ENCODE measurements at regions not wholly inside any gene's neighbourhood (a gene's known extent, or its start where the extent isn't known, plus 50 kb on each side); places are given as distances from the start of the nearest gene placed in this dataset.

- FAIRE-seq, result no peak
- TF ChIP-seq CTCF (IDR thresholded peaks at IDR 0.05; ENCODE audit: insufficient read depth, low read length, severe bottlenecking), result no peak
- Histone ChIP-seq H3K4me3 (ENCODE audit: low read depth, low read length) (no peak overlapping the region), H3K27me3 (ENCODE audit: control insufficient read depth, insufficient read depth, low read length) (no peaks in the 10 kb centered on the region), H3K36me3 (ENCODE audit: control insufficient read depth, insufficient read depth, low read length) (no peaks in the 10 kb centered on the region)
- DNase-seq (ENCODE audit: low read depth), result peak; percentile 15
Observed at GRCh38 chr13:105343134-105343806, 1192.2 kb downstream of the EFNB2 start.

GRCh38 chr13:105342281-105342820 lies 1193.1 kb downstream of the EFNB2 start:
- Histone ChIP-seq H3K4me3 (ENCODE audit: low read depth, low read length) (no peak overlapping the region), H3K36me3 (ENCODE audit: control insufficient read depth, insufficient read depth, low read length) (no peaks in the 10 kb centered on the region), H3K27me3 (ENCODE audit: control insufficient read depth, insufficient read depth, low read length) (no peaks in the 10 kb centered on the region)
- no peak for TF ChIP-seq CTCF (IDR thresholded peaks at IDR 0.05; ENCODE audit: insufficient read depth, low read length, severe bottlenecking)
- FAIRE-seq (no peak), DNase-seq (ENCODE audit: low read depth) (no peak)

- Histone ChIP-seq H3K36me3 (ENCODE audit: control insufficient read depth, insufficient read depth, low read length) (no peaks in the 10 kb centered on the region), H3K4me3 (ENCODE audit: low read depth, low read length) (no peak overlapping the region), H3K27me3 (ENCODE audit: control insufficient read depth, insufficient read depth, low read length) (no peaks in the 10 kb centered on the region)
- TF ChIP-seq CTCF (IDR thresholded peaks at IDR 0.05; ENCODE audit: insufficient read depth, low read length, severe bottlenecking), result no peak
- no peak for FAIRE-seq
- no peak for DNase-seq (ENCODE audit: low read depth)
Observed at GRCh38 chr13:105341758-105342157, 1193.7 kb downstream of the EFNB2 start.

- no peak for TF ChIP-seq CTCF (IDR thresholded peaks at IDR 0.05; ENCODE audit: insufficient read depth, low read length, severe bottlenecking)
- FAIRE-seq (no peak), DNase-seq (ENCODE audit: low read depth) (no peak)
- H3K36me3 ChIP-seq (ENCODE audit: control insufficient read depth, insufficient read depth, low read length), result no peaks in the 10 kb centered on the region
- H3K4me3 ChIP-seq (ENCODE audit: low read depth, low read length), result no peak overlapping the region
- no peaks in the 10 kb centered on the region for H3K27me3 ChIP-seq (ENCODE audit: control insufficient read depth, insufficient read depth, low read length)
Observed at GRCh38 chr13:105341256-105341655, 1194.2 kb downstream of the EFNB2 start.

- H3K4me3 ChIP-seq (ENCODE audit: low read depth, low read length), result no peak overlapping the region
- no peaks in the 10 kb centered on the region for H3K27me3 ChIP-seq (ENCODE audit: control insufficient read depth, insufficient read depth, low read length)
- DNase-seq (ENCODE audit: low read depth) (no peak), FAIRE-seq (no peak)
- TF ChIP-seq CTCF (IDR thresholded peaks at IDR 0.05; ENCODE audit: insufficient read depth, low read length, severe bottlenecking), result no peak
- no peaks in the 10 kb centered on the region for H3K36me3 ChIP-seq (ENCODE audit: control insufficient read depth, insufficient read depth, low read length)
Observed at GRCh38 chr13:105340061-105340606, 1195.3 kb downstream of the EFNB2 start.
